ENCODE measurements at regions not wholly inside any gene's neighbourhood (a gene's known extent, or its start where the extent isn't known, plus 50 kb on each side); places are given as distances from the start of the nearest gene placed in this dataset.
"Not testable (repeated sequence)": the region's sequence is repeated elsewhere in the genome, so short reads cannot be mapped to it uniquely, and the experiment has no call there.

GRCh38 chr1:47638240-47638639, 200.4 kb downstream of the FOXD2 start:
- DNase-seq = no peak

- DNase-seq = no peak
Observed at GRCh38 chr1:47638713-47639112, 200.9 kb downstream of the FOXD2 start.

DNA sequence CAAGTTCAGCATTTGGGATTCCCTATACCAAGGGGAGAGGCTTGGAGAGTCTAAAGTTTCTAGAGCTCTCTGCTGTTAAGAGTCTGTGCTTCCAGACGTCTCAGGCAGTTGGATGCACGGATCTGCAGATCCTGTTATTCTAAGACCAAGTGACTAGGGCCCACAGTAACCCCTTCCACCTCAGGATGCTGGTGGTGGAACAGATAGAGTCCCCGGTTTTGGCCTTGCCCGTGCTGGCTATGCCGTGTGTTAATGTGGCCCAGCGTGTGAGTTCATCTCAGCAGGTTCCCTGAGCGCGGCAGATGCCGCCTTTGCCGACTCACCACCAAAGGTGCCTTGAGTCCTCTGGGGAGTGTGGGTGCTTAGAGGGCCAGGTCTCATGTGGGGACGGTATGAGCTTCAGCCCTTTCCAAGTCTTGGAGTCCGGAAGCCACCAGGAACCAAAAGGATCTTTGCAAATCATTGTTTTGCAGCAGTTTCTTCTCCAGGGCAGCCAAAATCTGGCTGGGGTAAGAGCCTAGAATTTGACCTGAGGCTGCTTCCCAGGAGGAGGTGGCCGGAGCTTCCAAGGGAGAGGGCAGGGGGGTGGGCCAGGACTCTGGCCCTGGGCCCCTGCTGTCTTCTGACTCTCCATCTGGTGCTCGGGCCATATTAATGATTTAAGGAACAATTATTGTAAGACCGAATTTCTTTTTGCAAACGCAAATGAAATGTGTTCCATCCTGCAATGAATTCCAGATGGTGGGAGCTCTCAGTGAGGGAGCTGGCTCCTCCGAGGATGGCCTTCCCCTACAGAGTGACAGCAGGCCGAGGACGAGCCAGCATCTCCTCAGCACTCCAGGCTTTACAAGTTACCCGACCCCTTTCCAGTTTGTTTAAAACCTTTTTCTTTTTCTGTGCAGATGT, 205.7 kb downstream of the FOXD2 start:
- no peak for DNase-seq

DNA sequence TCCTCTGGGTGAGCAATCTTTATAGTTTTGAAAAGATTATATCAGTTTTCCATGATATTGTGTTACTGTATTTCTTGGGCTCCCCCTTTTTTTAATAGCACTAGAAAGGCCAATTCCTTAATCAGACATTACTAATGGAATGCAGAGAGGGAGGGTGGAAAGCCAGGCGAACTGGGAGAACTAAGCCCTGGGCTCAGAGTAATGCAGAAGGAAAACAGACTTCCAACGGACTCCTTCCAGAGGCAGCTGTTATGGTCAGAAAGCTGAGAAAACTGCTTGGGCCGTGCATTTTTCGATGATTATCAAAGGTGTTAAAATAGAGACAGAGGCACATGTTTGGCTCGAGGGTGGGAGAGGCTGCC, 206.3 kb downstream of the FOXD2 start:
- no peak for DNase-seq

GRCh38 chr1:47645151-47645550, 207.3 kb downstream of the FOXD2 start:
- DNase-seq = no peak

DNA sequence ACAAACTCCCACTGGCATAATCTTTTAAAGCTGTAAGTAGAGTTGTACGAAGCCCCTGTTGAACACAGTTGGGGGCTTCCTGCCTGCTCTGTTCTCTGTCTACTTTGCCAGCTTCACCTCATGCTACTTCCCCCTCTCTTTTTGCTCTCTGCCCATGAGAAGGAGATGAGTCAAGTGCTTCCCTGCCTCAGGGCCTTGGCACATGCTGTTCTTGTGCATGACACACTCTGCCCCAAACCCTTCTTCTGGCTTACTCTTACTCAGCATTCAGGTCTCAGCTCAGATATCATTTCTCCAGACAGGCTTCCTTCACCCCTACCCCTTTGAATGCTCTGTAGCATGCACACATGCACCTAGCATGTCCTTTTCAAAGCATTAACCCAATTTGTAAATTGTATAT, 208.8 kb downstream of the FOXD2 start:
- DNase-seq = no peak

GRCh38 chr1:47647327-47647845, 209.5 kb downstream of the FOXD2 start:
- no peak for DNase-seq

DNA sequence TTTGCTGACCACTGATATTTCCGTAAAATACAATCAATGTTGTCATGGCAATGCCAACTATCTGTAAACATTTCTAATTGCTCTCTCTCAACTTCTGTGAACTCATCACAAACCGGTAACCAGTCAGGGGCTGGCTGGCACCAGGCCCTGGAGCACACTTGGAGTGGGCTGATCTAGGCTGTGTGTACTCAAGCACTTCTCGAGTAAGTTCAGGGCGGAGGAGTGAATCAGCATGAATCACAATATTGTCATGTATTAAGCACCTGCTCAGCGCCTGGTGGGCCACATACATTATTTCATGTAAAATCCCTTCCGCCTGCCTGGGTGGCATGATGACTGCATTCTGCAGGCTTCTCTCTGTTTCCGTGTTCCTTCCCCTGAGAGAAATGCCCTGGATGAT, 212.4 kb downstream of the FOXD2 start:
- peak; percentile 97 for DNase-seq

DNA sequence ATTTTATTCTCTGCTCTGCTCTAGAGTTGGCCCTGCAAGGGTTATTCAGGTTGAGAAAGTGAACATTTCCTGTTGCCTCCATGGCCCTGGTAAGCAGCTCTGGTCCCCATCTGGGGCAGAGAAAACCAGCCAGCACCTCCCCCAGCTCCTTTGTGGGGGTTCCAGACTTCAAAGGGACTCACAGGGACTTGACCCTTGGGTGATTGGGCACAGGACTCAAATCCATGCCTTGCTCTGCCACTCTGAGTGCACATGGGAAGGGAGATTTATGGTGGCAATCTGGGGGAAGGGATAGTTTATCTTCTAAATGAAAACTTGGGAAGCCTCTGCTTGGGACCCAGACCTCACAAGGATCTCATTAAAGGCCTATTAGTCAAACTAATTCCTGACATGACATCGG, 212.8 kb downstream of the FOXD2 start:
- DNase-seq = no peak

GRCh38 chr1:47651311-47652089, 213.7 kb downstream of the FOXD2 start:
- no peak for DNase-seq

- no peak for DNase-seq
Observed at GRCh38 chr1:47655521-47656300, 217.9 kb downstream of the FOXD2 start.

- DNase-seq = no peak
Observed at GRCh38 chr1:47656719-47657685, 219.2 kb downstream of the FOXD2 start.

DNA sequence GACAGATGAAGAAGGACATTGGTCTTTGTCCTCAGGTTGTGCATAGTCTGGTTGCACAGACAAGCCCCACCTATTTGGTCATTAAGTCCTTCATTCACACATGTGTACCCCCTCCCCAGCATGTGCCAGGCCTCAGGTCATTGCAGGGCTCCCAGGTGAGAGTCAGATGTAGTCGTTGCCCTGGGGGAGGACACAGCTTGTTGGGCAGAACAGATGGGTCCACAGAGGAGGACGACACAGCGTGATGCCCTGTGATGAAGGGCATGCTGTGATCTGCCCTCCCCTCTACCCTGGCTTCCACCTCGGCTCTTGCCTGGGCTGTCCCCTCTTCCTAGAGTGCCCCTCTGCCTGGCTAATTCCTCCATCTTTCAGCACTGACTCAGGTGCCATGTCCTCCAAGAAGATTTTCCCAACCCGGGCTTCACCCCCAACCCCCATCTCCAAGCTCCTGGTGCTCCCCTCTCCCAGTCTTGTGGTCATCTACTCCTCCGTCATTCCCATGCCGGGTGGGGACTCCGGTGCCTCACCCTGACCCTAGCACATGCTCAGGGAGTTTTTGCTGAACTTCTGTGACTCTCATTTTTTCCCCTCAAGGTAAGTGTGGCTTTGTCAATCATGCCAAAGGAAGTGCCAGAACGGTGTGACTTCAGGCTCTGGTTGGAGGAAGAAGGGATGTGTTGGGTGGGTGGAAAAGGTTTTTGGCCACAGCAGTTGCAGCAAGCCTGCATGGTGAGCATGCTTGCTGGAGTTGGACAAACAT, 220.5 kb downstream of the FOXD2 start:
- DNase-seq = no peak

DNA sequence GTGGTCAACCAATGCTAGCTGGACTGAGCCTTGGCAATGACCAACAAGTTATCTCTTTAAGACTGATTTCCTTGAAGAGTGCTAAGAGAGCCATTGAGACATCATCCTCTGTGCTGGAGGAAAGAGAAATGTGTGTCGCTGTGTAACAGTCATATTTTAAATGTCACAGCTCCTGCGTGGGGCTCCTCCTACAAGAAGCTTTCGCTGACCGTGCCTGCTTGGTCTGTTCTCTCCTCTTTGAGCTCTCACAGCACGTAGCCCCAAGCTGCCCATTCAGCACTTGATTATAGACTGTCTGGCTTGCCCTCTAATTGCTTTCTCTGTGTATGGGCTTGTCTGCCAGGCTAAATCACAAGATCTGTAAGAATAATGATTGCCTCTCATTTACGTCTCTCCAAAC, 221.3 kb downstream of the FOXD2 start:
- no peak for DNase-seq

GRCh38 chr1:47660622-47661021, 222.8 kb downstream of the FOXD2 start:
- DNase-seq = no peak

DNA sequence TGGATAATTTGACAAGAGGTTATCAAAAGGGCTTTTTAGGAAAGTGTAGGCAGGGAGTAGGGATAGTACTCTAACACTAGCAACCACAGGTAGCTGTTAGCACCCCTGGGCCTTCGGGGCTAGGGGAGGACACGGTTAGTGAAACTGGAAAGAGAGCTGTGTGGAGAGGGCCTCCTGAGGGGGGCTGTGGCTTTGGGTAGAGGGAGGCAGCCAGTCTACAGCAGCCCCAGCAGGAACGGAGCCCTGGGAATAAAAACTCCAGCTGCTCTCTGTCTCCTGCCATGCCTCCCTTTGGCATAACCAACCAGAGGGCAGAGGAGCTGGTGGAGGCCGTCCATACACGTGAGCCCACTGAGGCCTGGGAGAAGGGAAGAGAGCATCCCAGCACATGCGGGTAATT, 223.2 kb downstream of the FOXD2 start:
- DNase-seq = no peak

DNA sequence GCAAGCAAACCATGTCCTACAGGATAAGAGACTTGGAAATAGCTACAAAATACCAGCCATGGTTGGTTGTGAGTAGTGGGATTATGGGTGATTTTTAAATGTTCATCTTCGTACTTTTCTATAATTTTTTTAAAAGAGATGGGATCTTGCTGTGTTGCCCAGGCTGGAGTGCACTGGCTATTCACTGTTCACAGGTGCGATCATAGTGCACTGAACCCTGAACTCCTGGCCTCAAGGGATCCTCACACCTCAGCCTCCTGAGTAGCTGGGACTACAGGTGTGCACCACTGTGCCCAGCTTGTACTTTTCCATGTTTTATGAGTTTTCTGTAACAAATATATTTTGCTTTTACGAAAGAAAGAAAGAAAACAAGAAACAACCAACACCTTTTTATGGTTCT, 224.2 kb downstream of the FOXD2 start:
- no peak for DNase-seq

DNA sequence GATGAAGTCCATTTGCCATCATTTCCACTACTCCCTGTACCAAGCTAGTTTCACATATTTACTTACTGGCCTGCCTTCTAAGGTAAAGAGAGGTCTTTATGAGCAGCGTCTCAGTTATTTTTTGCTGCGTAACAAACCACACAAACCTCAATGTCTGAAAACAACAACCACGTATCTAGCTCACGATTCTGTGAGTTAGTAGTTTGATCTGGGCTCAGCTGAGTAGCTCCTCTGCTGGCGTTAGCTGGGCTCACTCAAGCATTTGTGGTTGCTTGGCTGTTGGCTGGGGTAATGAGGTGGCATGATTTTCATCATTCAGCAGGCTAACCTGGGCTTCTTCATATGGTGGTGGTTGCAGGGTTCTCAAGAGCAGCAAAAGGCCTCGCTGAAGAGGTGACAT, 225.4 kb downstream of the FOXD2 start:
- no peak for DNase-seq

GRCh38 chr1:47664356-47664755, 226.5 kb downstream of the FOXD2 start:
- DNase-seq = no peak

GRCh38 chr1:47664896-47665295, 227.1 kb downstream of the FOXD2 start:
- DNase-seq = not testable (repeated sequence)

GRCh38 chr1:47669081-47669585, 231.3 kb downstream of the FOXD2 start:
- DNase-seq = no peak
